ENCODE measurements at regions not wholly inside any gene's neighbourhood (a gene's known extent, or its start where the extent isn't known, plus 50 kb on each side); places are given as distances from the start of the nearest gene placed in this dataset.

DNA sequence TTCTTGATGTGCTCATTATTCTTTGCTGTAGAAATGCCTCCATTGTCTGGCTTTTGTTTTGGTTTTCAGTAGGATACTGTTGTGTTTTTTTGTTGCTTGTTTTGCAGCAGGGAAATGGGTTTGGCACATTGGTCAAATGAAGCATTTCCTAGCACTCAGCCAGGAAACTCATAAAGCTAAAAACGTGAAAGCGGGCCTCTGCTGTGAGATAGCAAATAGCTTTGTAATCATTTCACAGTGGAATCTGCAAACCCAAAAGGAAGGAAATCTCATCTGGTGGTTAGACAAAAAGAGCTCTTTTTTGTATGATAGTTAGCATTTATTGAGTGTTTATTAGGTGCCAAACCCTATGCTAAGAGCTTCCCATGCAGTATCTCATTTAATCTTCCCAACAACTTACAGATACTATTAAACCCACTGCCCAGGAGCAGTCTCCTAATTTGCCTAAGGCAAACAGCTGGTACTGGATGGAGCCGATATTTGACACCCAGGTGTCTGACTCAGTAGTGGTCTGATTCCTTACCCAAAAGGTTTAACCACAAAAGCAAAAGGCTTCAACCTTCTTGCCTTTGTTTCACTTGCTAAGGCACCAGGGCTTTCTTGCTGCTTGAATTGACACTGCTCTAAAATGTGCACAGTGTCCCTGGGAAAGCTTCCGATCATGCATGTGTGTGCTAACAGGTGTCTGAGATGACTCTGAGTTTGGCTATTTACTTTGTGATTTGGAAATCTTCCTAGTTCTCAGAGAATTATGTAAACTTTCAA, 527.9 kb upstream of the MDFIC2 start:
- ATAC-seq: no peak

DNA sequence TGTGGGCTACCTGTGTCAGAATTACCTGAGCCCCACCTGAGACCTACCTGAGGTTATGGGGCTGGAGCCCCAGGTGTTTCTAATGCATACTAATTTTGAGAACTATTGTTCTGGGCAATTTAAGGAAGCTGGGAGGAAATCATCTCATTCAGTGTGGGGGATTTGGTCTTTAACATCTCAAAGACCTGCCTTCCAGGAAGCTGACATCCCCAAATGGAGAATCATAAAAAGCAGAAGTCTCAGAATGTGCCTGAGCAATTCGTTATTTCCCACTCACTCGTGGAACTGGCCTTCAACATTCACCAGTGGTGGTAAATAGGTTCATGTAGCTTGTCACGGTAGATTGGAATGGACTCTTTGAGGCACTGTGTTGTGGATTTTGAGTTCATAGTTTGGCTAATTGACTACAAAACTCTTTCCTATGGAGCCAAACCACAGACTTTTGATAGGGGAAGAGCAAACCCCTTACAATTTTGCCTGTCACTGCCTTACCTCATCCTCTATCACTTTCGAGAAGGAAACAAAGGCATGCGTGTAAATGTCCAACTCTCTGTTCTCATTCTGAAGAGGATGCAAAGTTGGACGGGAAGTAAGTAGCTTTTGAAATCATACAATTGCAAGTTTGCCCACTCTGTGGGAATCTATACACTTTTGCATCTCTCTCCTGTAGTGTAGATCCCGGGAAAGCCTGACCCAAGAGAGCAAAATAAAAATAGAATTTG, 521.0 kb upstream of the MDFIC2 start:
- no peak for ATAC-seq

DNA sequence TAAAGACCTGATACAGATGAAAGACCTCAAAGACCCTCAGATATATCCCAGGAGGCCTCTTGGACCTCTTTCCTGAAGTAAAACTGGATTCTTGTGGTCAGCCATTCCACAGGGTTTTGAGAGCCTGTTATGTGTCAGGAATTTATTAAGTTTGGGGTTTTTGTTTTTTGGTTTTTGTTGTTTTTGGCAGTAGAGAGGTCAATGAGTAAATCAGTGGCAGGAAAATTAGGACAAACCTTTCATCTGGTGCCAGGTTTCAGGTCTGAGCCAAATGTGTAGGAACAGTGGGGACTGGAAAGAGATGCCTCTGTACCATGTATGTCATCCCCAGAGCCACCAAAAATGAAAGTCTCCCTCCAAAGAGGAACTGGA, 520.4 kb upstream of the MDFIC2 start:
- no peak for ATAC-seq

DNA sequence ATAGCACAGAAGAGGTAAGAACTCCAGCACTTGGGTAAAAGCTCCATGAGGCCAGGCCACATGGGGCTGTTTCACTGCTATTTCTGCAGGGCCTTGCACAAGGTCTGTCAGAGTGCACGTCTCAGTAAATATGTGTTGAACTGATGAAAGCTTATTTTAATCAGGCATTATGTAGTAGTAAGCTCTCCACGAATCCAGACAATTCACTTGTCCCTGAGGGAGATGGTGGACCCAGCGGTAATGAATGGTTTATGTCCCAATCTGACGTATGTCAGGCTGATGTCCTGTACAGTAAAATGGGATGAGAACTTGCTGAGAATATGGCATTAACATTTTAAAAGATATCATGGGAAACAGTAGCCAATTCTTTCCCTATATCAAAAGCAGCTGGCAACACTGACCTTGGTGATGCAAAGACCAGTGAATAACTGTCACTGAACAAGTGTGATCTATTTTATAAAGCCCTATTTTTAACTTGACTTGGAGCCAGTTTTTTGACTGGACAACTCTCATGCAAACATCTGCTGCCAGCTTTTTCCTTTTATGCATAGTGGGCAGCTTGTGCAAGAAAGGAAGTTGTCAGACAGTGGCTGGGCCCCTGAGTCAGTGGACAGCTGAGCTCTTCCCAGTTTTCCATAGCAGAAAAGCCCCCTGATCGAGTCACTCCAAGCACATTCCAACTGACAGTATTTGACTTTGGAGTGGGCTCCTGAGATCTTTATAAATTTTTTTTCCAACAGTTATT, 519.8 kb upstream of the MDFIC2 start:
- ATAC-seq: no peak

DNA sequence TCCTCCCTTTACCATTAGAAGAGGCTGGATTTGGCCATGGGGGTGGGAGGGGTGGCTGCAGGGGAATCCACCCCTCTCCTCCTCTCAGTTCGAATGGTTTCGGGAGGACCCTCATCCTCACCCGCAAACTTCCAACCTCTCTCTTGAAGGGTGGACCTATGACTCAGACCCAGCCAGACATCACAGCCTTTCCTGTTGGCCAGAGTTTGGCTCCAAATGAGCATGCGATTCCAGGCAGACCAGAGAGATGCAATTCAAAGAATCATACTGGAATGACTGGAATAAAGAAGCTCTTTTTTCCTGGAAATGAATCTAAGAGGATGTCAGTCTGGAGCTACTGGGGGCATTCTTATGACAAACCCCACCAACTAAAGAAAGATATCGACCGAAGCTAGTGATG, 516.7 kb upstream of the MDFIC2 start:
- ATAC-seq: no peak

DNA sequence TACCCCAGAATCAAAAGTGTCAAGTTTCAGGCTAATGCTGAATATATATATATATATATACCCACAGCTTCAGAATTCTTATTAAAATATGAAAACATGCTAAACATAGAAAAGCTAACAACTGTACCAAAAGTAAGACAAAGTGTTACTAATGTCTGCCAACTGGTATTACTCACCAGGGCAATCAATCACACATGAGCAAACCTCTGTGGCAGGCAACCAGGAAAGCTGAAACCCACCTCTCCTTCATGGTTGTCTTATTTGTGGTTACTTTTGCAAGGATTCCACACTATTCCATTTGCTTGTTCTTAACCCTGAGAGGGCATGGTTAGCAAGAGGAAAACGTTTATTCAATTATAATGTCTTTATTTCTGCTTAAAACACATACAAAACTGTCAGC, 512.3 kb upstream of the MDFIC2 start:
- no peak for ATAC-seq

DNA sequence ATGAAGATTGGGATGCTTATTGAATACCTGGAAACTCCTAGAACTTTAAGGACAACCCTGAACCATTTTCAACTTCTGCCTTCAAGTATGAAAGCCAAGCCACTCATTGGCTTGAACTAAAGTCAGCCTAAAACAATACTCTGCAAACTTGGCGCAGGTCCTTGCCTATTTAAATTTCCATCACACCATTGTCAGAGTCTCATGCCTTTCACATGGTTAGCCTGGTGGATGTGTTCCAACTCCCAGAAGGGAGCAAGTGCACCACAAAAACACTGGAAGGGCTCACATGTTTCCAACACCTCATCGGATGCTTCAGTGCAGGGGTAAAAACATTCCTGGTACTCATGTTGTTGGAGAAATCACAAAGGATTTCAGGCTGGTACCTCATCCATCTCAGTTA, 511.6 kb upstream of the MDFIC2 start:
- no peak for ATAC-seq

DNA sequence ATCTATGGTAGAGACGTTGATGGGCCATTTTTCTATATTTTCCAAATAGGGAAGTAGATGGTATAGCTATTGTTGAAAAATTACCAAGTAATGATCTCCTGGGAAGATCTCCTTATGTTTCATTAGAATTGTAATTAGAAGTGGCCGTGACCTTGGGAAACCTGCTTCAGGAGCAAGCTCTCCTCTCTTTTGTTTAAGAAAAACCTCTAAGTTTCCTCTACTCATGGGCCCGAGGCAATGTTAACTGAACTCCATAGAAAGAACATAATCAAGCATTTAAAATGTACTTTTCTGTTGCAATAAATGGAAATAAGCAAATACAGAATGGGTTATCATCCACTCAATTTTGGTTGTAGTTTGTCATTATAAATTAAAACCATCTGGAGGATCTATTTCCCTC, 511.2 kb upstream of the MDFIC2 start:
- no peak for ATAC-seq

DNA sequence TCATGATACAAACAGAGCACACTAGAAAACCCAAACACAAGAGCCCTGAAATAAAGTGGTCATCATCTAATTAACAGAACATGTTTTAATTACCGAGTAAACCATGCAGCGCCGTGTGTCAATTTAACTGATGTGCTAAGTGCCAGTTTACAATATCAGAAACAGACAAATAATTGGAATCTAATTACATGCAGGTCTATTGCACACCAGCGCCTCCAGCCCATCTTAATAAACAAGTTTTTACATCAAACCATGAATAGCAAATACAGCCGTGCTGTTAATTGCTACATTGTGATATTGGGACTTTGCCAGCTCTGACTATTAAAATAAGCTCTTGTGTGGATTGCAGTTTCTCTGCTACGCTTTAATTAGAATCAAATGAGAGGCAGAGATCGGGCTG, 510.2 kb upstream of the MDFIC2 start:
- ATAC-seq: no peak

DNA sequence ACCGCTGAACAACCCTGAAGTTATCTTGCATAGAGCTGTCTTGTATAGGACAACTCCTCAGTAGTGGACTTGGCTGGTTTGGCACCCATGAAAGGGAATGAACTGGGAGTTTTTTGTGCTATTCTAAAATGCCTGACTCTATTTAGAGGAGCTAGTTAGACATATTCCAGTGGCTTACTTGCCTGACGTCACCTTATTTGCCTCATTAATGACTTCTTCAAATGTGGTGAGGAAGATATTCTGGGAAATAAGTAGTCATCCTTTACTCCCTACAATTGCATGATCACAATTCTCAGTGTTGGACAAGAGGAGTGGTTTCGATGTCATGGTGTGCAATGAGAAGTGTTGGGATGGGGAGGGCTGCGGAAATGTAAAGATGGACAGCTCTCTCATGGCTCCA, 509.2 kb upstream of the MDFIC2 start:
- no peak for ATAC-seq

DNA sequence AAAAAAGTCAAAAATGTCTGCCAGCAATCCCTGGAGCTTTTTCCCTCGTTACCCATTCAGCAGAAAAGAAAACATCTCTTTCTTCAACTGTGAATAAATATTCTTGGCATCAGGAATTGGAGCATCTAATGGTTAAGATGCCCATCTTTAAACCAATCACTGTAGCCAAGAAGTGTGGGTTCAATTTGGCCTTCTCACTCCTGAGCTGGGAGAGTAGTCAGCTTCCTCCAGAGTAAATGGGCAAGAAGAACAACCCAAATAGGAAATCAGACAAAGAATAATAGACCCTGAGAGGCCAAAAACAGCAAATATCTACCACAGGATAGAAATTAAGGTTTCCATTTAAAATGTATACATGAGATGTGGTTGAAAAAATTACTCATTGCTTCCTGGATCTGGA, 508.0 kb upstream of the MDFIC2 start:
- ATAC-seq: no peak

DNA sequence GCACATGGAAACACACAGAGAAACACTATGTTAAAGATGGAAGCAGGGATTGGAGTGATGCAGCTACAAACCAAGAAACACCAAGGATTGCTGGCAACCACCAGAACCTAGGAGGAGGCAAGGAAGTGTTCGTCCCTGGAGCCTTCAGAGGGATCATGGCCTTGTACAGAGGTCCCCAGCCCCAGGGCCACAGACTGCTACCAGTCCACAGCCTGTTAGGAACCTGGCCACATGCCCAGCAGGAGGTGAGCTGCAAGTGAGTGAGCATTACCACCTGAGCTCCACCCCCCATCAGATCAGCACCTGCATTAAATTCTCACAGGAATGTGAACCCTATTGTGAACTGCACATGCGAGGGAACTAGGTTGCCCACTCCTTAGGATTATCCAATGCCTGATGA, 505.7 kb upstream of the MDFIC2 start:
- no peak for ATAC-seq

DNA sequence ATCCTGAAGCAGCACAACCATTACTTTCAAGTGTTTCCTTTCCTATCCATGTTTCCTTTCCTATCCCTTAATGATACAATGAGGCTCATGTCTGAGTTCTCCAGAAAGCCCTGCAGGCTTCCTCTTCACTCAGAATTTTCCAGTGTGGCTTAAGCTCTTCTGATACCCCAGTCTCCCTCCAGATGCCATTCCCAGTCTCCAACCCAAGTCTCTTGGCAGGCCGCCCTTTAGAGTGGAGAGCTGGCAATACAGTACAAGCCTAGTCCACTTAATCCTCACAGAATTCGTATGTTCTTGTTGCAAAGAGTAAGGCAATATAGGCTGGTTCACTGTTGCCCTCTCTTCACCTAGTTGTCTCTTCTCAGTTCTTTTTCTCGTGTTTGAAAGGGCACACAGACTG, 503.9 kb upstream of the MDFIC2 start:
- ATAC-seq: no peak

DNA sequence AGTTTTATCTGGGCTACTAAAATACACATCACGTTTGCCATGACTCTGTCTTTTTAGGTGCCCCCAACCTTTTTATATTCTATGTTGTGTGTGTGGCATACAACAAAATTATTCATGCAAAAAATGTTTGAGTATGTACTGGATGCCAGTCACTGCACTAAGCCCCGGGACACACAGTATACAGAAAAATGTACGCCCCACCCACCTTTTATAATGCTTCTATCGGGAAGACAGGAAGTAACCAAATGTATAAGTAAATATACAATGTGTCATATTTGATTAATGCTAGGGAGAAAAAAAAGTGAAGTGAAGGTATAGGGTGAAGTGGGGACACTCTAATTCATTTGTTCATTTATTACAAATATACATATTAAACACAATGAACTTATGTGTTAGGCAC, 503.4 kb upstream of the MDFIC2 start:
- ATAC-seq: peak; percentile 94

DNA sequence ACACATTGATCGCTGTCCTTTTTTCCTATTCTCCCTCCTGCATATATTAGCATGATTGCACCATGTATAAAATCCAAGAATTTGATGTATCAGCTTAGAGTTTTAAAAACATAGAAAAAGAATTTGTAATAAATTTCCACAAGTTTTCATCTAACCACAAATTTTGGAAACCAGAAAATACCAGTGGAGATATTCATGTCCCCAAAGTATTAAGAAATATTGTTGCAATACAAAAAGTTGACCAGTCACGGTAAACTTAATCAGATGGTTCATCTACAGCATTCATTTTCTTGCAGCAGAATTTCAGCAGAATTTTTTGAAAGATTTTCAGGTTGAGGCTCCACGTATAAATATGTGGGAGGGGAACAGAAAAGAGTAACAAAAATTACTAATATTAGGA, 500.9 kb upstream of the MDFIC2 start:
- ATAC-seq: no peak

DNA sequence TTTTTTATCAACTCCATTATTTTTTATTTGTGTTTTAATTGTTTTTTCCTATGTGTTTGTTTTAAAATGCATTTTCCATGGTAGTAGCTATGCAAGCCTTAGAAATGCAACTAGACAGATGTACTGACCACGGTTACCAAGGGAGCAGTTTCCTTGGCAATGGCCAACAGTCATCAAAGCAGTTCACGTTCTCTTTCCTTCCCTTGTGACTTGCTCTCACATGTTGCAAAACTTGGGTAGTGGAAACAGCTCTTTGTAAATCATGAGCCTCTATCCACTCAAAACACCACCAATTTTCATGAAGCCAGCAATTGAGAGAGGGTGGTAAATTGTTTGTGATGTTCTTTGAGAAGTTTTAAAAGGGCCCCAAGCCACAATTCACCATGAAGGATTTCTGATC, 499.4 kb upstream of the MDFIC2 start:
- no peak for ATAC-seq

DNA sequence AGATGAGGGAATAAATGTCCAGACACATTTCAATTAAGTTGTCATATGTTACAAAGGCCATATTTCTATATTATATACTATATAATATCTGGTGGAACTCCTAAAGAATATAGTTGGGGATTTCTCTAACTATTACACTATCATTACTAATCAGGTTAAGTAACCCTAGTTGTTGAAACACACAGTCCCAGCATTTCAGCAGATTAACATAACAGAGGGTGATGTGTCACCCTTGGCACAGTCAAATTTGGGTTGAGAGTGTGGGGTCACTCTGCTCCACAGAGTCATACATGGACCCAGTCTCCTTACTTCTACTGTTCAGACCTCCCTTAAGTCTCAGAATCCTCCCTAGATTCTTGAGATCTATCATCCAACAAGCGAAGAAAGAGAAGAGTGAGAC, 496.4 kb upstream of the MDFIC2 start:
- ATAC-seq: no peak

DNA sequence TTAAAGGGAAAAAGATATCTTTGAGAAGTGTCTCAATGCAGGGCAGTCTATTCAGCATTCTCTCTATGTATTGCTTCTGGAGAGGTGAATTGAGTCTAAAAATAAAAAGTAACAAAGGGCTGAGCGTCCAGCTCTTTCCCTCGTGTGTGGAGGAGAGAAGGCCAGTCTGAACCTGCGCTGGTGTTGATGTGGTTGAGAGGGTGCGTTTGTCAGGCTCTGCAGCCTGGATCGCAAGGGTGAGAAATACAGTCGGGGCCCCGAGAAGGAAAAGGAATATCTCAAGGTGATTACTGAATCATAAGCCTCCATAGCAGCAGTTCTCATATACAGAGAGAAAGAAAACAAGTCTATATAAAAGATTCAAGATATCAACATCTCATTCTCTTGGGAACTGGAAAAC, 494.1 kb upstream of the MDFIC2 start:
- no peak for ATAC-seq

DNA sequence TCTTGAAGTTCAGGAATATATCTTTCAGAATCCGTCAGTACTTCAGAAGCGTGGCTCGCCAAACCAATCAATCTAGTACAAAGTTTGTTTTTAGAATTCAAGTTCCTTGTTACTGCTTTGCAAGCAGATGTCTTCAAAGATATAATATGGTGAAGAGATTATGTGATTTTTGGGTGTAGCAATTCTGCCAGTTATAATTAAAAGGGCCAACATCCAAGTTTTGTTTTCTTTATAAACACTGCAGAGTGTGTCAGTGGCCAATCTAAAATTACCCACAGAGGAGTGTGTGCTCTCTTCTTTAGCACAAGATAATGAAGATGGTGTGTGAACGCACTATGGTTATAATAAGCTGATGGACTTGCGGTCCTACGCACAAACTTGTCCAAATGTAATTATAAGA, 493.6 kb upstream of the MDFIC2 start:
- no peak for ATAC-seq

DNA sequence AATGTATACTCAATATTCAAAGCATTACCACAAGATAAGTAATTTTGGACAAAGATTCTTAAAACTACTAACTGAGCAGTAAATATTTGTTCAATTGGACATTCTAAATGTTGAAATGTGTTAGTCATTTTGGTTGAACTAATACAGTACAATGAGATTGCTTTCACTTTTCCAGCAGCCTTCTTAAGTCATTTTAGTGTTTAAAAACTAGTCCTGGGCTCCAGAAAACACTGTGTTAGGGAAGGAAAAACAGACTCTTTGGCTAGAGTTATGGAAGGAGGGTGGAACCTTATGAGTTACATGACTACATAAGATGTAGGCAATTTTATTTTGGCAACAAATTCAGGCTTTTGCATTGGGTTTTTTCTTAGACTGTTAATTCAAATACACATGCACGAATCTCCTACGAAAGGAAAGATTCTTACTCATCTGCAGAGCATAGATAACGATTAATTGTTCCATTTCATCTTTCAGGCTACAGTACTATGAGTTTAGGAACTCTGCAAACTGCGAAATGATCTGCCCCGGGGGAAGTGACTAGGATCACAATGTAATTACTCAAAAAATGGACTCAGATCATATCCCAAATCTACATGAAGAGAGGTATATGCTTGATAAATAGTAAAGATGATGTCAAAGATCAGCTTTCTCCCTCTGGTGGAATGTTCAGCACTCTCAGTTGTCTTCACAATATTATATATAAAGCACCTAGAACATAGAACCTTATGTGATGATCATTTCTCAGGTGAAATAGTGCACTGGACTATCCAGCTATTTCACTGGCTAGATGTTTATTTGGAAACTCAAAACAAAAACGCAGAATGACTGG, 492.8 kb upstream of the MDFIC2 start:
- no peak for ATAC-seq

DNA sequence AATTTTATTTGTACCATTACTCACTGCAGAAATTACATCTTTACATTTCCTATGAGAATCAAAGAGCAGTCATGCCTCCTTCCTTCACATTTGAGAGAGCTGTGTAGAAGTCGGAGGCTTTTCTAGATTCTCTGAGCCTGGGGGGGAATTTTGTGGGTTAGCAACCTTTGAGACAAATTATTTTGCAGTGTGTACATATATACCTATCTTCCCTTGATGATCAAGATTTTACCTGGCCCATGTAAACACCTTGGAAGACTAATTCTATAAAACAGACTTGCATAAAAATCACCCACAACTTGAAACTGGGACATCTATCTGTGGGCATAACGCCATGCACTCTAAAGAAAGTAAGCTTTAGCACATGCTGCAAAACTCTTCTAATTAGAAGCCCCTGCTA, 491.5 kb upstream of the MDFIC2 start:
- no peak for ATAC-seq

DNA sequence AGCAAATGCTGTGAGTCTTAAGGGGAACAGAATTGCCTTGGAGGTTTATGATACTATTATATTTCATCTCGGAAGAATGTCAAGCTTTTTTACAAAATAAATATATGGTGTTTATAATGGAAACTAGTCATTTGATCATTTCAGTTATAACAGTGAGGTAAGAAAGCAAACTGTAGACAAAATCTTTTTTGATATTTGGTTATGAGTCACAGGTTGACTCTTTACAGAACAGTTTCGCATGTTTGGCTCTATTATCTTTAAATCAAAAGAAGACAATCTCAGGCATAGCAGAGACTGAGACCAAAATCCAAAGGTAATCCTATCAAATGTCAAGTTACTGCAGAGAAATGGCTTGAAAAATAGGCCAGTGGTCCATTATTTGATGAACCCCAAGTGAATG, 490.9 kb upstream of the MDFIC2 start:
- no peak for ATAC-seq

DNA sequence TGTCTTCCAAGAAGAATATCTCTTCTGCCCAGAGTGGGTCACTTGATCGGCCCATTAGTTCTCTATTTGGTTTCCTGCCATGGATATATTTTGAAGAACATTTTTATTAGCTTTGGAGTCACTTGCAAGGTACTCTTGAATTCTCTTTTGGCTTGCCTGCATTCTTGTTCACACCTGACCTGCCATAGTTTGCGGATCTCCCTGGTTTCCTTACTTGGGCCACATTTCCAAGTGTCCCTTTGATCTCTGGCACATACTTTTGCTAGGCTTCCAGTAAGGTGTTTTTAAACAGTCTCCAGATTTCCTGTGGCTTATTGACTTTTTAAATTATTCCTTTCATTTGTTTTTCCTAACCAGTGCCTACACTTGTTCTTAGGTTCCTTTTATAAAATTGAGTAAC, 488.5 kb upstream of the MDFIC2 start:
- ATAC-seq: no peak

Data from esophagus mucosa (tissue), 1 donor.